Posterior cingulate gyrus (tissue), 11 donors: ENCODE measurements at regions not wholly inside any gene's neighbourhood (a gene's known extent, or its start where the extent isn't known, plus 50 kb on each side); places are given as distances from the start of the nearest gene placed in this dataset.
A peak's percentile ranks its signal among the peaks of the same experiment; 100 is the strongest.

Experiments used
- DNase-seq, 10 donors: peaks; one replicate each; pipeline versions ENCODE4 v3.0.0 to v3.0.0-alpha.2; 2020 to 2021; ENCODE audit warnings: mixed read lengths in 3 of 10
- intact Hi-C: fragments of 100-400 bp; cut with DNase I; formaldehyde crosslinking; loops from one replicate; pipeline ENCODE4 v1.15.1; 2023

GRCh38 chr22:27381960-27382742, 419.4 kb downstream of the MN1 start:
- intact Hi-C loops, result no loop called here
- no peak for DNase-seq

- intact Hi-C loops, result no loop called here
- DNase-seq, result no peak
Measured at GRCh38 chr22:27382947-27383346, 418.6 kb downstream of the MN1 start.

- intact Hi-C loops, result no loop called here
- DNase-seq, result no peak
Measured at GRCh38 chr22:27383896-27384295, 417.7 kb downstream of the MN1 start.

GRCh38 chr22:27385261-27385998, 416.1 kb downstream of the MN1 start:
- intact Hi-C loops, result no loop called here
- DNase-seq, result no peak

- DNase-seq, result no peak
- intact Hi-C loops, result no loop called here
Measured at GRCh38 chr22:27386186-27386585, 415.4 kb downstream of the MN1 start.

GRCh38 chr22:27387561-27387960, 414.0 kb downstream of the MN1 start:
- DNase-seq, result no peak
- intact Hi-C loops, result no loop called here

- intact Hi-C loops, result no loop called here
- DNase-seq, result no peak
Measured at GRCh38 chr22:27388090-27388600, 413.4 kb downstream of the MN1 start.

GRCh38 chr22:27389727-27390075, 411.9 kb downstream of the MN1 start:
- intact Hi-C loops, result no loop called here
- no peak for DNase-seq

GRCh38 chr22:27391092-27391770, 410.3 kb downstream of the MN1 start:
- no peak for DNase-seq
- intact Hi-C loops, result no loop called here

- intact Hi-C loops, result no loop called here
- DNase-seq, result no peak
Measured at GRCh38 chr22:27393371-27393770, 408.2 kb downstream of the MN1 start.

GRCh38 chr22:27394806-27395404, 406.7 kb downstream of the MN1 start:
- peak in 1 of 10 donors; percentile 5 for DNase-seq
- intact Hi-C loops, result no loop called here

GRCh38 chr22:27397036-27397953, 404.3 kb downstream of the MN1 start:
- peak in 1 of 10 donors; percentile 59 for DNase-seq
- intact Hi-C loops, result no loop called here

- intact Hi-C loops, result no loop called here
Measured at GRCh38 chr22:27397954-27398342, 403.6 kb downstream of the MN1 start.

GRCh38 chr22:27399161-27399560, 402.4 kb downstream of the MN1 start:
- peak in 6 of 10 donors; percentile 16 to 88 (median 56) for DNase-seq
- intact Hi-C loops, result no loop called here

More at GRCh38 chr22:27397954-27398342, 403.6 kb downstream of the MN1 start:
- DNase-seq, result peak in 1 of 10 donors; percentile 28

GRCh38 chr22:27400811-27401210, 400.7 kb downstream of the MN1 start:
- intact Hi-C loops, result no loop called here
- DNase-seq, result no peak

- intact Hi-C loops, result no loop called here
- peak in 1 of 10 donors; percentile 1 for DNase-seq
Measured at GRCh38 chr22:27401321-27401720, 400.2 kb downstream of the MN1 start.

GRCh38 chr22:27404441-27404840, 397.1 kb downstream of the MN1 start:
- DNase-seq, result peak in 1 of 10 donors; percentile 19
- intact Hi-C loops, result no loop called here

- peak in 7 of 10 donors; percentile 19 to 91 (median 53) for DNase-seq
- intact Hi-C loops, result loop anchor here (5.0 kb wide), 1 partner anchor 396 kb away; the partner anchor contains the start of gene MN1
Measured at GRCh38 chr22:27405672-27406388, 395.7 kb downstream of the MN1 start.

- intact Hi-C loops, result loop anchor here (5.0 kb wide), 1 partner anchor 396 kb away; the partner anchor contains the start of gene MN1
- DNase-seq, result no peak
Measured at GRCh38 chr22:27406389-27406861, 395.1 kb downstream of the MN1 start.
